ENCODE measurements at regions not wholly inside any gene's neighbourhood (a gene's known extent, or its start where the extent isn't known, plus 50 kb on each side); places are given as distances from the start of the nearest gene placed in this dataset.

GRCh38 chr2:176641436-176641835 is 372.2 kb downstream of the MTX2 start:
- ATAC-seq (no peak), DNase-seq (ENCODE audit: low spot score) (no peak)
- H3K36me3 Mint-ChIP-seq: no peaks in the 10 kb centered on the region; the same call in 1 of the 2 replicates
- peaks cover 94% of the 10 kb centered on the region for H3K27me3 Mint-ChIP-seq (ENCODE audit: low read depth)
- POLR2A ChIA-PET: no interaction called here
- CTCF ChIA-PET: no interaction called here
- TF ChIP-seq TEAD1 (CRISPR knock-in tag; IDR thresholded peaks at IDR 0.05) (no peak), ZNF532 (CRISPR knock-in tag; IDR thresholded peaks at IDR 0.05; ENCODE audit: borderline replicate concordance) (no peak), HMGA2 (CRISPR knock-in tag; IDR thresholded peaks at IDR 0.05) (no peak), SOX15 (CRISPR knock-in tag; IDR thresholded peaks at IDR 0.05) (no peak), GTF2I (CRISPR knock-in tag; conservative IDR thresholded peaks at IDR 0.05) (no peak), ZNF121 (CRISPR knock-in tag; IDR thresholded peaks at IDR 0.05) (no peak), ZNF263 (CRISPR knock-in tag; IDR thresholded peaks at IDR 0.05; ENCODE audit: low read depth) (no peak), PRRX2 (CRISPR knock-in tag; IDR thresholded peaks at IDR 0.05) (no peak), NFE2L1 (CRISPR knock-in tag; IDR thresholded peaks at IDR 0.05) (no peak), ATF6 (CRISPR knock-in tag; IDR thresholded peaks at IDR 0.05) (no peak), ESRRA (CRISPR knock-in tag; IDR thresholded peaks at IDR 0.05; ENCODE audit: borderline replicate concordance) (no peak), TP53 (CRISPR knock-in tag; IDR thresholded peaks at IDR 0.05) (no peak), CBFB (CRISPR knock-in tag; IDR thresholded peaks at IDR 0.05; ENCODE audit: low read depth) (no peak), MYBL2 (CRISPR knock-in tag; IDR thresholded peaks at IDR 0.05) (no peak)
- TF ChIP-seq, protein P1, sequence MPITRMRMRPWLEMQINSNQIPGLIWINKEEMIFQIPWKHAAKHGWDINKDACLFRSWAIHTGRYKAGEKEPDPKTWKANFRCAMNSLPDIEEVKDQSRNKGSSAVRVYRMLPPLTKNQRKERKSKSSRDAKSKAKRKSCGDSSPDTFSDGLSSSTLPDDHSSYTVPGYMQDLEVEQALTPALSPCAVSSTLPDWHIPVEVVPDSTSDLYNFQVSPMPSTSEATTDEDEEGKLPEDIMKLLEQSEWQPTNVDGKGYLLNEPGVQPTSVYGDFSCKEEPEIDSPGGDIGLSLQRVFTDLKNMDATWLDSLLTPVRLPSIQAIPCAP (CRISPR knock-in tag; IDR thresholded peaks at IDR 0.05): no peak
- TF ChIP-seq, protein P2, sequence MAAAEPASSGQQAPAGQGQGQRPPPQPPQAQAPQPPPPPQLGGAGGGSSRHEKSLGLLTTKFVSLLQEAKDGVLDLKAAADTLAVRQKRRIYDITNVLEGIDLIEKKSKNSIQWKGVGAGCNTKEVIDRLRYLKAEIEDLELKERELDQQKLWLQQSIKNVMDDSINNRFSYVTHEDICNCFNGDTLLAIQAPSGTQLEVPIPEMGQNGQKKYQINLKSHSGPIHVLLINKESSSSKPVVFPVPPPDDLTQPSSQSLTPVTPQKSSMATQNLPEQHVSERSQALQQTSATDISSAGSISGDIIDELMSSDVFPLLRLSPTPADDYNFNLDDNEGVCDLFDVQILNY (CRISPR knock-in tag; IDR thresholded peaks at IDR 0.05): no peak
- TF ChIP-seq, protein P3, sequence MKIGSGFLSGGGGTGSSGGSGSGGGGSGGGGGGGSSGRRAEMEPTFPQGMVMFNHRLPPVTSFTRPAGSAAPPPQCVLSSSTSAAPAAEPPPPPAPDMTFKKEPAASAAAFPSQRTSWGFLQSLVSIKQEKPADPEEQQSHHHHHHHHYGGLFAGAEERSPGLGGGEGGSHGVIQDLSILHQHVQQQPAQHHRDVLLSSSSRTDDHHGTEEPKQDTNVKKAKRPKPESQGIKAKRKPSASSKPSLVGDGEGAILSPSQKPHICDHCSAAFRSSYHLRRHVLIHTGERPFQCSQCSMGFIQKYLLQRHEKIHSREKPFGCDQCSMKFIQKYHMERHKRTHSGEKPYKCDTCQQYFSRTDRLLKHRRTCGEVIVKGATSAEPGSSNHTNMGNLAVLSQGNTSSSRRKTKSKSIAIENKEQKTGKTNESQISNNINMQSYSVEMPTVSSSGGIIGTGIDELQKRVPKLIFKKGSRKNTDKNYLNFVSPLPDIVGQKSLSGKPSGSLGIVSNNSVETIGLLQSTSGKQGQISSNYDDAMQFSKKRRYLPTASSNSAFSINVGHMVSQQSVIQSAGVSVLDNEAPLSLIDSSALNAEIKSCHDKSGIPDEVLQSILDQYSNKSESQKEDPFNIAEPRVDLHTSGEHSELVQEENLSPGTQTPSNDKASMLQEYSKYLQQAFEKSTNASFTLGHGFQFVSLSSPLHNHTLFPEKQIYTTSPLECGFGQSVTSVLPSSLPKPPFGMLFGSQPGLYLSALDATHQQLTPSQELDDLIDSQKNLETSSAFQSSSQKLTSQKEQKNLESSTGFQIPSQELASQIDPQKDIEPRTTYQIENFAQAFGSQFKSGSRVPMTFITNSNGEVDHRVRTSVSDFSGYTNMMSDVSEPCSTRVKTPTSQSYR (CRISPR knock-in tag; IDR thresholded peaks at IDR 0.05): no peak
- H3K27ac Mint-ChIP-seq: no peak overlapping the region
- peaks cover 39% of the 10 kb centered on the region for H3K4me1 Mint-ChIP-seq
- no peak overlapping the region for H3K4me3 Mint-ChIP-seq
- H3K9me3 Mint-ChIP-seq: no peaks in the 10 kb centered on the region

Measured in WTC11 (cell line).